ENCODE measurements at regions not wholly inside any gene's neighbourhood (a gene's known extent, or its start where the extent isn't known, plus 50 kb on each side); places are given as distances from the start of the nearest gene placed in this dataset.

DNA sequence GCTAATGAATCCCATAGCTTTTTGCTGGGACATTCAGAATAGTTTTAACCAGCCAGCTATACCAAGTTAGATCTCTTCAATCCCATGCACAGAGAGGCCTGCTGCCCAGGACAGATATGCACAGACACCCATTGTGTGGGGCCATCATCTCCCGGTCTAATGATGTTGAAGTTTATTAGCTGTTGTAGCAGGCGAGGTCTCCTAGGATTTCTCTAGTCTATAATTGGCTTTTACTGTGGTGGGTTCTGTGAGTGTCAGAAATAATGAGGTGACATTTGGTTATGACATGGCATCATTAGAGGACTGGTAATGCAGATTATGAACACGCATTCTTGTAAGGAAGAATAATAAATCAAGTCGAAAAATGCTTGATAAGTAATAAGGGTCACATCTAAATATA is 81.4 kb upstream of the PLPP4 start:
- no peak overlapping the region for H3K9ac ChIP-seq (ENCODE audit: low read length)
- H3F3A ChIP-seq (ENCODE audit: insufficient read depth, low read length), result no peaks in the 10 kb centered on the region
- no peaks in the 10 kb centered on the region for H3K36me3 ChIP-seq (replicated peaks; ENCODE audit: insufficient read depth, low read length)
- TF ChIP-seq, protein P1, sequence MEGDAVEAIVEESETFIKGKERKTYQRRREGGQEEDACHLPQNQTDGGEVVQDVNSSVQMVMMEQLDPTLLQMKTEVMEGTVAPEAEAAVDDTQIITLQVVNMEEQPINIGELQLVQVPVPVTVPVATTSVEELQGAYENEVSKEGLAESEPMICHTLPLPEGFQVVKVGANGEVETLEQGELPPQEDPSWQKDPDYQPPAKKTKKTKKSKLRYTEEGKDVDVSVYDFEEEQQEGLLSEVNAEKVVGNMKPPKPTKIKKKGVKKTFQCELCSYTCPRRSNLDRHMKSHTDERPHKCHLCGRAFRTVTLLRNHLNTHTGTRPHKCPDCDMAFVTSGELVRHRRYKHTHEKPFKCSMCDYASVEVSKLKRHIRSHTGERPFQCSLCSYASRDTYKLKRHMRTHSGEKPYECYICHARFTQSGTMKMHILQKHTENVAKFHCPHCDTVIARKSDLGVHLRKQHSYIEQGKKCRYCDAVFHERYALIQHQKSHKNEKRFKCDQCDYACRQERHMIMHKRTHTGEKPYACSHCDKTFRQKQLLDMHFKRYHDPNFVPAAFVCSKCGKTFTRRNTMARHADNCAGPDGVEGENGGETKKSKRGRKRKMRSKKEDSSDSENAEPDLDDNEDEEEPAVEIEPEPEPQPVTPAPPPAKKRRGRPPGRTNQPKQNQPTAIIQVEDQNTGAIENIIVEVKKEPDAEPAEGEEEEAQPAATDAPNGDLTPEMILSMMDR (IDR thresholded peaks at IDR 0.05; ENCODE audit: low read length), result no peak
- TF ChIP-seq EZH2 (optimal IDR thresholded peaks at IDR 0.05; ENCODE audit: low read depth, low read length), result no peak
- no peak for TF ChIP-seq EZH2phosphoT487 (IDR thresholded peaks at IDR 0.05; ENCODE audit: low read length)
- H3K79me2 ChIP-seq (ENCODE audit: low read length), result no peaks in the 10 kb centered on the region
- H4K20me1 ChIP-seq (ENCODE audit: insufficient read depth, low read length), result no peaks in the 10 kb centered on the region
- no peaks in the 10 kb centered on the region for H3K27me3 ChIP-seq (replicated peaks; ENCODE audit: insufficient read depth, low read length)
- no peak for DNase-seq
- H3K4me2 ChIP-seq (ENCODE audit: low read depth, low read length), result no peak overlapping the region
- no peaks in the 10 kb centered on the region for H3K9me2 ChIP-seq (replicated peaks; ENCODE audit: insufficient read depth, low read length)
- H3K4me3 ChIP-seq (ENCODE audit: low read length), result no peak overlapping the region
- H3K9me3 ChIP-seq (replicated peaks; ENCODE audit: insufficient read depth, low read length), result no peaks in the 10 kb centered on the region
- no peak overlapping the region for H3K27ac ChIP-seq (ENCODE audit: low read length)
- H2AFZ ChIP-seq (ENCODE audit: low read length), result no peak overlapping the region
- no peaks in the 10 kb centered on the region for H3K4me1 ChIP-seq (ENCODE audit: low read length)

DNA sequence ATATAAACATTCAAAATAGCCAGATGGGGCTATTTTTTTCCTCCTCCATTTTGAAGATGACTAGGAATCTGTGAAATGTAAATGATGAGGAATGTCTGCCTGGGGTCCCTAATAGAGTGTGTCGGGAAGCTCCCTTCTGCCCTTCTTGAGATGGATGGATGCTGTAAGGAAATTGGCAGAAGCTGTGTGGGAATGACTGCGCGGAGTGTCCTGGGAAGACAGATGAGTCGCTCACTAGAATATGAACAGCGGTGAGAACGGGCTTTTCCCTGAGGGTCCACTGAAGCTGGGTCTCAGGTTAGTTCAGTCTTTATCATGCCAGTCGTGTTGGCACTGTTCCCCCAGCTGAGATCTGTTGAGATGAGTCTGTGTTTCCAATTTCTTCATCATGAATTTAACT is 75.1 kb upstream of the PLPP4 start:
- Histone ChIP-seq H3F3A (ENCODE audit: insufficient read depth, low read length) (no peaks in the 10 kb centered on the region), H3K9me3 (replicated peaks; ENCODE audit: insufficient read depth, low read length) (no peaks in the 10 kb centered on the region), H3K9me2 (replicated peaks; ENCODE audit: insufficient read depth, low read length) (no peaks in the 10 kb centered on the region), H3K27ac (ENCODE audit: low read length) (no peak overlapping the region), H3K79me2 (ENCODE audit: low read length) (no peaks in the 10 kb centered on the region), H3K4me3 (ENCODE audit: low read length) (no peak overlapping the region), H3K36me3 (replicated peaks; ENCODE audit: insufficient read depth, low read length) (no peaks in the 10 kb centered on the region), H4K20me1 (ENCODE audit: insufficient read depth, low read length) (no peaks in the 10 kb centered on the region), H3K4me2 (ENCODE audit: low read depth, low read length) (no peak overlapping the region), H3K4me1 (ENCODE audit: low read length) (no peaks in the 10 kb centered on the region), H2AFZ (ENCODE audit: low read length) (no peak overlapping the region), H3K9ac (ENCODE audit: low read length) (no peak overlapping the region), H3K27me3 (replicated peaks; ENCODE audit: insufficient read depth, low read length) (no peaks in the 10 kb centered on the region)
- no peak for TF ChIP-seq EZH2phosphoT487 (IDR thresholded peaks at IDR 0.05; ENCODE audit: low read length)
- TF ChIP-seq EZH2 (optimal IDR thresholded peaks at IDR 0.05; ENCODE audit: low read depth, low read length), result no peak
- TF ChIP-seq, protein P1 (IDR thresholded peaks at IDR 0.05; ENCODE audit: low read length), result no peak
- no peak for DNase-seq

DNA sequence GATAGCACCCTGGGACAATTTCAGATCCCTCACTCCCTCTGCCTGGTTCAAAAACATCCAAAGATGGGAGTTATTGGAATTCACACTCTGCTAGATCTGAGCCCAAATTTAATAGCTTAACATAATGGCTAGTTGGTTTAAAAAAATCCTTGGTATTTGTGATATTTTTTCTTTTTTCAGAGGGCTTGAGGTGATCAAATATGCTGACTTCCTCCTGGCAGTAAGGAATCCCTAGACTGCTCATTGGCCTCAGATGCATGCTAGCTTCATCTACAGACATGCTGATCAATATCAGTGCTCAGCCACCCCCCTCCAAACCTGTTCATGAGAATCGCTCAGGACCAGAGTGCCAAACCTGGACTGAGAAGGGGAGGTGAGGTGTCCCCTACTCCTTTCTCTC is 74.7 kb upstream of the PLPP4 start:
- no peaks in the 10 kb centered on the region for H3F3A ChIP-seq (ENCODE audit: insufficient read depth, low read length)
- no peak overlapping the region for H3K4me2 ChIP-seq (ENCODE audit: low read depth, low read length)
- no peaks in the 10 kb centered on the region for H3K27me3 ChIP-seq (replicated peaks; ENCODE audit: insufficient read depth, low read length)
- no peaks in the 10 kb centered on the region for H4K20me1 ChIP-seq (ENCODE audit: insufficient read depth, low read length)
- no peak for TF ChIP-seq EZH2 (optimal IDR thresholded peaks at IDR 0.05; ENCODE audit: low read depth, low read length)
- TF ChIP-seq, protein P1 (IDR thresholded peaks at IDR 0.05; ENCODE audit: low read length), result no peak
- H3K4me1 ChIP-seq (ENCODE audit: low read length), result no peaks in the 10 kb centered on the region
- DNase-seq, result no peak
- H3K79me2 ChIP-seq (ENCODE audit: low read length), result no peaks in the 10 kb centered on the region
- H2AFZ ChIP-seq (ENCODE audit: low read length), result no peak overlapping the region
- no peak overlapping the region for H3K4me3 ChIP-seq (ENCODE audit: low read length)
- H3K27ac ChIP-seq (ENCODE audit: low read length), result no peak overlapping the region
- no peak overlapping the region for H3K9ac ChIP-seq (ENCODE audit: low read length)
- H3K9me3 ChIP-seq (replicated peaks; ENCODE audit: insufficient read depth, low read length), result no peaks in the 10 kb centered on the region
- no peaks in the 10 kb centered on the region for H3K9me2 ChIP-seq (replicated peaks; ENCODE audit: insufficient read depth, low read length)
- H3K36me3 ChIP-seq (replicated peaks; ENCODE audit: insufficient read depth, low read length), result no peaks in the 10 kb centered on the region
